ENCODE measurements at regions not wholly inside any gene's neighbourhood (a gene's known extent, or its start where the extent isn't known, plus 50 kb on each side); places are given as distances from the start of the nearest gene placed in this dataset.

- TF ChIP-seq, protein P1, sequence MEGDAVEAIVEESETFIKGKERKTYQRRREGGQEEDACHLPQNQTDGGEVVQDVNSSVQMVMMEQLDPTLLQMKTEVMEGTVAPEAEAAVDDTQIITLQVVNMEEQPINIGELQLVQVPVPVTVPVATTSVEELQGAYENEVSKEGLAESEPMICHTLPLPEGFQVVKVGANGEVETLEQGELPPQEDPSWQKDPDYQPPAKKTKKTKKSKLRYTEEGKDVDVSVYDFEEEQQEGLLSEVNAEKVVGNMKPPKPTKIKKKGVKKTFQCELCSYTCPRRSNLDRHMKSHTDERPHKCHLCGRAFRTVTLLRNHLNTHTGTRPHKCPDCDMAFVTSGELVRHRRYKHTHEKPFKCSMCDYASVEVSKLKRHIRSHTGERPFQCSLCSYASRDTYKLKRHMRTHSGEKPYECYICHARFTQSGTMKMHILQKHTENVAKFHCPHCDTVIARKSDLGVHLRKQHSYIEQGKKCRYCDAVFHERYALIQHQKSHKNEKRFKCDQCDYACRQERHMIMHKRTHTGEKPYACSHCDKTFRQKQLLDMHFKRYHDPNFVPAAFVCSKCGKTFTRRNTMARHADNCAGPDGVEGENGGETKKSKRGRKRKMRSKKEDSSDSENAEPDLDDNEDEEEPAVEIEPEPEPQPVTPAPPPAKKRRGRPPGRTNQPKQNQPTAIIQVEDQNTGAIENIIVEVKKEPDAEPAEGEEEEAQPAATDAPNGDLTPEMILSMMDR (IDR thresholded peaks at IDR 0.05) = no peak
- TF ChIP-seq EZH2 (IDR thresholded peaks at IDR 0.05) = no peak
- TF ChIP-seq EZH2phosphoT487 (IDR thresholded peaks at IDR 0.05) = no peak
Measured at GRCh38 chr5:74280306-74280705, 360.2 kb downstream of the ENC1 start.
